ENCODE measurements at regions not wholly inside any gene's neighbourhood (a gene's known extent, or its start where the extent isn't known, plus 50 kb on each side); places are given as distances from the start of the nearest gene placed in this dataset.

GRCh38 chr7:15782656-15783055, 96.2 kb upstream of the MEOX2 start:
- Histone ChIP-seq H3F3A (ENCODE audit: insufficient read depth, low read length) (no peaks in the 10 kb centered on the region), H3K4me2 (ENCODE audit: low read depth, low read length) (no peak overlapping the region), H3K79me2 (ENCODE audit: low read length) (no peaks in the 10 kb centered on the region), H3K9me3 (replicated peaks; ENCODE audit: insufficient read depth, low read length) (no peaks in the 10 kb centered on the region), H4K20me1 (ENCODE audit: insufficient read depth, low read length) (no peaks in the 10 kb centered on the region), H3K9me2 (replicated peaks; ENCODE audit: insufficient read depth, low read length) (no peaks in the 10 kb centered on the region), H3K9ac (ENCODE audit: low read length) (no peak overlapping the region), H3K36me3 (replicated peaks; ENCODE audit: insufficient read depth, low read length) (no peaks in the 10 kb centered on the region), H3K27me3 (replicated peaks; ENCODE audit: insufficient read depth, low read length) (no peaks in the 10 kb centered on the region), H2AFZ (ENCODE audit: low read length) (no peak overlapping the region), H3K4me1 (ENCODE audit: low read length) (no peaks in the 10 kb centered on the region), H3K4me3 (ENCODE audit: low read length) (no peak overlapping the region), H3K27ac (ENCODE audit: low read length) (no peak overlapping the region)
- TF ChIP-seq, protein P1, sequence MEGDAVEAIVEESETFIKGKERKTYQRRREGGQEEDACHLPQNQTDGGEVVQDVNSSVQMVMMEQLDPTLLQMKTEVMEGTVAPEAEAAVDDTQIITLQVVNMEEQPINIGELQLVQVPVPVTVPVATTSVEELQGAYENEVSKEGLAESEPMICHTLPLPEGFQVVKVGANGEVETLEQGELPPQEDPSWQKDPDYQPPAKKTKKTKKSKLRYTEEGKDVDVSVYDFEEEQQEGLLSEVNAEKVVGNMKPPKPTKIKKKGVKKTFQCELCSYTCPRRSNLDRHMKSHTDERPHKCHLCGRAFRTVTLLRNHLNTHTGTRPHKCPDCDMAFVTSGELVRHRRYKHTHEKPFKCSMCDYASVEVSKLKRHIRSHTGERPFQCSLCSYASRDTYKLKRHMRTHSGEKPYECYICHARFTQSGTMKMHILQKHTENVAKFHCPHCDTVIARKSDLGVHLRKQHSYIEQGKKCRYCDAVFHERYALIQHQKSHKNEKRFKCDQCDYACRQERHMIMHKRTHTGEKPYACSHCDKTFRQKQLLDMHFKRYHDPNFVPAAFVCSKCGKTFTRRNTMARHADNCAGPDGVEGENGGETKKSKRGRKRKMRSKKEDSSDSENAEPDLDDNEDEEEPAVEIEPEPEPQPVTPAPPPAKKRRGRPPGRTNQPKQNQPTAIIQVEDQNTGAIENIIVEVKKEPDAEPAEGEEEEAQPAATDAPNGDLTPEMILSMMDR (IDR thresholded peaks at IDR 0.05; ENCODE audit: low read length) = no peak
- DNase-seq = no peak

DNA sequence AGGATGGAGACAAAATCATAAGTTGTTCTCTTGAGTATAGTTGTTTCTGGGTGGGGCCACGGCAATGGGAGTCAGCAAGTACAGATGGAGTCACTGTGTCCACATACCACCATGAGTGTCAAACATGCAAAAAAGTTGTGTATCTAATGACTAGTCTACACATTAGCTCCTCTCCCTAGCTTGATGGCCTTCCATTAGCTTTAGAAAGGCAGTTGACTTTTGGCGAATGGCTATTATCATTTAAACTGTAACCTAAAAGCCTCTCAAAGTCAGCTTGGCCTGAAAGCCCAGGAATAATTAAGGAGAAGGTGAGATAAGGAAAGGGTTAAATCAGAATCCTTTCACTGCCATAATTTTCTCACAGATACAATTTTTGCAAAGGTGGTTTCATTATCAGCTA, 95.5 kb upstream of the MEOX2 start:
- TF ChIP-seq, protein P1 (IDR thresholded peaks at IDR 0.05; ENCODE audit: low read length) = no peak
- TF ChIP-seq EZH2 (optimal IDR thresholded peaks at IDR 0.05; ENCODE audit: low read depth, low read length) (no peak), EZH2phosphoT487 (IDR thresholded peaks at IDR 0.05; ENCODE audit: low read length) (no peak)
- Histone ChIP-seq H3K9me2 (replicated peaks; ENCODE audit: insufficient read depth, low read length) (no peaks in the 10 kb centered on the region), H3K36me3 (replicated peaks; ENCODE audit: insufficient read depth, low read length) (no peaks in the 10 kb centered on the region), H3K4me2 (ENCODE audit: low read depth, low read length) (no peak overlapping the region), H4K20me1 (ENCODE audit: insufficient read depth, low read length) (no peaks in the 10 kb centered on the region), H3K9me3 (replicated peaks; ENCODE audit: insufficient read depth, low read length) (no peaks in the 10 kb centered on the region), H3F3A (ENCODE audit: insufficient read depth, low read length) (no peaks in the 10 kb centered on the region), H3K4me3 (ENCODE audit: low read length) (no peak overlapping the region), H3K79me2 (ENCODE audit: low read length) (no peaks in the 10 kb centered on the region), H3K4me1 (ENCODE audit: low read length) (no peaks in the 10 kb centered on the region), H2AFZ (ENCODE audit: low read length) (no peak overlapping the region), H3K27ac (ENCODE audit: low read length) (no peak overlapping the region), H3K9ac (ENCODE audit: low read length) (no peak overlapping the region), H3K27me3 (replicated peaks; ENCODE audit: insufficient read depth, low read length) (no peaks in the 10 kb centered on the region)
- no peak for DNase-seq

GRCh38 chr7:15780271-15780670, 93.8 kb upstream of the MEOX2 start:
- no peaks in the 10 kb centered on the region for H3K9me3 ChIP-seq (replicated peaks; ENCODE audit: insufficient read depth, low read length)
- H3K4me2 ChIP-seq (ENCODE audit: low read depth, low read length) = no peak overlapping the region
- no peak overlapping the region for H3K4me3 ChIP-seq (ENCODE audit: low read length)
- H4K20me1 ChIP-seq (ENCODE audit: insufficient read depth, low read length) = no peaks in the 10 kb centered on the region
- H3K36me3 ChIP-seq (replicated peaks; ENCODE audit: insufficient read depth, low read length) = no peaks in the 10 kb centered on the region
- H3K9me2 ChIP-seq (replicated peaks; ENCODE audit: insufficient read depth, low read length) = no peaks in the 10 kb centered on the region
- H3K79me2 ChIP-seq (ENCODE audit: low read length) = no peaks in the 10 kb centered on the region
- H3F3A ChIP-seq (ENCODE audit: insufficient read depth, low read length) = no peaks in the 10 kb centered on the region
- no peak for DNase-seq
- no peak overlapping the region for H3K27ac ChIP-seq (ENCODE audit: low read length)
- H2AFZ ChIP-seq (ENCODE audit: low read length) = no peak overlapping the region
- H3K27me3 ChIP-seq (replicated peaks; ENCODE audit: insufficient read depth, low read length) = no peaks in the 10 kb centered on the region
- no peaks in the 10 kb centered on the region for H3K4me1 ChIP-seq (ENCODE audit: low read length)
- H3K9ac ChIP-seq (ENCODE audit: low read length) = no peak overlapping the region
- TF ChIP-seq EZH2phosphoT487 (IDR thresholded peaks at IDR 0.05; ENCODE audit: low read length) = no peak
- no peak for TF ChIP-seq EZH2 (optimal IDR thresholded peaks at IDR 0.05; ENCODE audit: low read depth, low read length)

DNA sequence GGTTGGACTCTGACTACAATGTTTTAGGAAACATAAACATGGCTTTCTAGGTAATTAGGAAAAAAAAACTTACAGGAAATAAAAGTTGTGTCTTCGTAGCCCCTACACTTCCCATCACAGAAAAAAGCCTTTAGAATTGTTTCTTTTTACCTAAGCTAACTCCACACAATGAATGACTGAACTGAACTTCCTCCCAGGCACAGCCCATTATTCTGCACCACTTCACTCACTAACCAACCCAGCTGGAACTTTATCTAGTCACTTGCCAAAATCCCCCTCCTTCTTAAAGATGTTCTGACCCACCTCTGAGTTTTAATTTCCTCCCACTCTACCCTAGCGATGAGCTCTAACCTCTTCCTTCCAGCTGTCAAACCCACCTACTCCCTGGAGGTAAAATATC, 91.7 kb upstream of the MEOX2 start:
- TF ChIP-seq EZH2 (optimal IDR thresholded peaks at IDR 0.05; ENCODE audit: low read depth, low read length) (no peak), EZH2phosphoT487 (IDR thresholded peaks at IDR 0.05; ENCODE audit: low read length) (no peak)
- TF ChIP-seq, protein P1 (IDR thresholded peaks at IDR 0.05; ENCODE audit: low read length) = no peak
- H3K9me3 ChIP-seq (replicated peaks; ENCODE audit: insufficient read depth, low read length) = no peaks in the 10 kb centered on the region
- H3K9me2 ChIP-seq (replicated peaks; ENCODE audit: insufficient read depth, low read length) = no peaks in the 10 kb centered on the region
- no peaks in the 10 kb centered on the region for H3K27me3 ChIP-seq (replicated peaks; ENCODE audit: insufficient read depth, low read length)
- no peak overlapping the region for H3K4me3 ChIP-seq (ENCODE audit: low read length)
- no peak overlapping the region for H2AFZ ChIP-seq (ENCODE audit: low read length)
- H3K36me3 ChIP-seq (replicated peaks; ENCODE audit: insufficient read depth, low read length) = no peaks in the 10 kb centered on the region
- no peak overlapping the region for H3K27ac ChIP-seq (ENCODE audit: low read length)
- H3K4me1 ChIP-seq (ENCODE audit: low read length) = no peaks in the 10 kb centered on the region
- H3K79me2 ChIP-seq (ENCODE audit: low read length) = no peaks in the 10 kb centered on the region
- no peaks in the 10 kb centered on the region for H4K20me1 ChIP-seq (ENCODE audit: insufficient read depth, low read length)
- DNase-seq = no peak
- no peaks in the 10 kb centered on the region for H3F3A ChIP-seq (ENCODE audit: insufficient read depth, low read length)
- no peak overlapping the region for H3K4me2 ChIP-seq (ENCODE audit: low read depth, low read length)
- no peak overlapping the region for H3K9ac ChIP-seq (ENCODE audit: low read length)

All from MM.1S (cell line).